PC-3 (cell line): ENCODE measurements at regions not wholly inside any gene's neighbourhood (a gene's known extent, or its start where the extent isn't known, plus 50 kb on each side); places are given as distances from the start of the nearest gene placed in this dataset.

Experiments
- ATAC-seq: fragments of 200-7000 bp; cut with Tn5 transposase; 2 replicates; pipeline ENCODE4 v1.9.1; 2020; ENCODE audit warnings: mild to moderate bottlenecking, moderate library complexity
- BruUV-seq: library from RNA; stranded (reverse); fragments of 400-500 nt; replicated peaks from 2 replicates; lab custom pipeline; 2021; lab: Mats Ljungman, UMichigan
- CTCF ChIA-PET: fragments of 300-600 bp; sonication (Branson Sonifier 250); formaldehyde crosslinking; loops from one replicate; lab custom pipeline; 2022; ENCODE audit warnings: antibody characterized with exemption; lab: Charles Lee
- POLR2A ChIA-PET: fragments of 300-600 bp; sonication (Branson Sonifier 250); formaldehyde crosslinking; loops from one replicate; lab custom pipeline; 2022; ENCODE audit warnings: antibody characterized with exemption; ENCODE audit not compliant: unreplicated experiment; lab: Charles Lee
- DNase-seq: peaks from one replicate; pipeline ENCODE4 v3.0.0-alpha.2; 2015
- H2AFZ ChIP-seq: fragments of 300-600 bp; sonication (generic); 2 replicates; pipeline ENCODE4 v1.6.0; 2016; ENCODE audit warnings: antibody characterized with exemption, low read length
- H3F3A ChIP-seq: fragments of 300-600 bp; sonication (generic); one replicate; pipeline ENCODE4 v1.6.0; 2017; ENCODE audit warnings: antibody characterized with exemption, low read length, control low read depth, mild to moderate bottlenecking; ENCODE audit not compliant: unreplicated experiment
- H3K27ac ChIP-seq: fragments of 300-600 bp; sonication (generic); 2 replicates; pipeline ENCODE4 v1.5.1; 2016; ENCODE audit warnings: mild to moderate bottlenecking, low read length
- H3K27me3 ChIP-seq: fragments of 300-600 bp; sonication (generic); 2 replicates; pipeline ENCODE4 v1.6.1; 2016; ENCODE audit warnings: low read length, mixed read lengths
- H3K36me3 ChIP-seq: fragments of 300-600 bp; sonication (generic); 2 replicates; pipeline ENCODE4 v1.6.1; 2016; ENCODE audit warnings: low read depth, mixed run types, low read length, mixed read lengths
- H3K4me1 ChIP-seq: fragments of 300-600 bp; sonication (generic); 2 replicates; pipeline ENCODE4 v1.5.1; 2016; ENCODE audit warnings: low read length; ENCODE audit not compliant: insufficient read depth
- H3K4me2 ChIP-seq: fragments of 300-600 bp; sonication (generic); 2 replicates; pipeline ENCODE4 v1.6.0; 2016; ENCODE audit warnings: low read length
- H3K4me3 ChIP-seq: fragments of 300-600 bp; sonication (generic); 2 replicates; pipeline ENCODE4 v1.5.1; 2016; ENCODE audit warnings: mild to moderate bottlenecking, low read length, mixed read lengths
- H3K79me2 ChIP-seq: fragments of 300-600 bp; sonication (generic); 2 replicates; pipeline ENCODE4 v1.6.1; 2017; ENCODE audit warnings: low read length, mixed read lengths
- H3K9ac ChIP-seq: fragments of 300-600 bp; sonication (generic); 2 replicates; pipeline ENCODE4 v1.6.0; 2016; ENCODE audit warnings: mild to moderate bottlenecking, low read length
- H3K9me2 ChIP-seq: fragments of 300-600 bp; sonication (generic); replicated peaks from 2 replicates; pipeline ENCODE4 v1.6.1; 2016; ENCODE audit warnings: mixed run types, low read length, mixed read lengths
- H3K9me3 ChIP-seq: fragments of 300-600 bp; sonication (generic); 2 replicates; pipeline ENCODE4 v1.6.1; 2016; ENCODE audit warnings: low read length, mixed read lengths
- H4K20me1 ChIP-seq: fragments of 300-600 bp; sonication (generic); 2 replicates; pipeline ENCODE4 v1.6.1; 2016; ENCODE audit warnings: low read length, mixed read lengths
- EZH2 ChIP-seq: fragments of 300-600 bp; sonication (generic); IDR thresholded peaks from one replicate; pipeline ENCODE4 v1.6.1; 2017; ENCODE audit warnings: antibody characterized with exemption, mild to moderate bottlenecking, low read length; ENCODE audit not compliant: unreplicated experiment
- EZH2phosphoT487 ChIP-seq: fragments of 300-600 bp; sonication (generic); IDR thresholded peaks from 2 replicates; pipeline ENCODE4 v1.6.1; 2018; ENCODE audit warnings: mild to moderate bottlenecking, antibody characterized with exemption, low read length, borderline replicate concordance
- intact Hi-C: fragments of 100-400 bp; cut with micrococcal nuclease; formaldehyde crosslinking; loops from 2 replicates; pipeline ENCODE4 v1.9.0; 2023
- TF ChIP-seq, protein P1 (sequence below): fragments of 300-600 bp; sonication (generic); conservative IDR thresholded peaks from 2 replicates; pipeline ENCODE4 v1.5.1; 2017; ENCODE audit warnings: antibody characterized with exemption, low read depth, mild to moderate bottlenecking, low read length

GRCh38 chr12:89907659-89908058 is 199.0 kb upstream of the ATP2B1 start:
- no peaks in the 10 kb centered on the region for H3K36me3 ChIP-seq
- H3K9ac ChIP-seq = no peak overlapping the region
- no peaks in the 10 kb centered on the region for H3K9me2 ChIP-seq
- no peak overlapping the region for H3K4me2 ChIP-seq
- no peak overlapping the region for H3K4me3 ChIP-seq
- BruUV-seq = no TSS peak
- no peak for DNase-seq
- H3K9me3 ChIP-seq = no peaks in the 10 kb centered on the region
- no peak overlapping the region for H3K27ac ChIP-seq
- H2AFZ ChIP-seq = no peak overlapping the region
- H3F3A ChIP-seq = no peaks in the 10 kb centered on the region
- ChIA-PET POLR2A (no interaction called here), CTCF (no interaction called here)
- no peaks in the 10 kb centered on the region for H3K79me2 ChIP-seq
- no peaks in the 10 kb centered on the region for H3K4me1 ChIP-seq
- no peak for ATAC-seq
- intact Hi-C loops = no loop called here
- TF ChIP-seq EZH2 = no peak
- TF ChIP-seq, protein P1, sequence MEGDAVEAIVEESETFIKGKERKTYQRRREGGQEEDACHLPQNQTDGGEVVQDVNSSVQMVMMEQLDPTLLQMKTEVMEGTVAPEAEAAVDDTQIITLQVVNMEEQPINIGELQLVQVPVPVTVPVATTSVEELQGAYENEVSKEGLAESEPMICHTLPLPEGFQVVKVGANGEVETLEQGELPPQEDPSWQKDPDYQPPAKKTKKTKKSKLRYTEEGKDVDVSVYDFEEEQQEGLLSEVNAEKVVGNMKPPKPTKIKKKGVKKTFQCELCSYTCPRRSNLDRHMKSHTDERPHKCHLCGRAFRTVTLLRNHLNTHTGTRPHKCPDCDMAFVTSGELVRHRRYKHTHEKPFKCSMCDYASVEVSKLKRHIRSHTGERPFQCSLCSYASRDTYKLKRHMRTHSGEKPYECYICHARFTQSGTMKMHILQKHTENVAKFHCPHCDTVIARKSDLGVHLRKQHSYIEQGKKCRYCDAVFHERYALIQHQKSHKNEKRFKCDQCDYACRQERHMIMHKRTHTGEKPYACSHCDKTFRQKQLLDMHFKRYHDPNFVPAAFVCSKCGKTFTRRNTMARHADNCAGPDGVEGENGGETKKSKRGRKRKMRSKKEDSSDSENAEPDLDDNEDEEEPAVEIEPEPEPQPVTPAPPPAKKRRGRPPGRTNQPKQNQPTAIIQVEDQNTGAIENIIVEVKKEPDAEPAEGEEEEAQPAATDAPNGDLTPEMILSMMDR = no peak
- no peak for TF ChIP-seq EZH2phosphoT487
- H4K20me1 ChIP-seq = no peaks in the 10 kb centered on the region
- H3K27me3 ChIP-seq = no peaks in the 10 kb centered on the region

DNA sequence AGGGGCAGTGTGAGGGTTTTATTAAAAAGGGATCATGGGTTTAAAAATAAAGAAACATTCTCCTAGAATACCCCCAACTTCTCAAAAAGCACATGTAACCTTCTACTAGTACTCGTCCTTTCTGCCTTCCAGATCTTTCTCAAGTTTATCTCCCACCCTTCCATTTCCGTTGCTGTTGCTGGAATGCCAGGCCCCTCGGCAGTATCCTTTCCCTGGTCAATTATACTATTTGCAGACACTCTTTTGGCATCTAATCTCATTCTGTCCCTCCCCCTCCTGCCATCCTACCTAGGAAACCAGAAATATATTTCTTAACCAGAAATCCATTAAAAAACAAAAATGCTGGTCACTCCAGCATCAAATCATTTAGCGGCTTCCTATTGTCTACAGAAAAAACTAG is 198.2 kb upstream of the ATP2B1 start:
- Histone ChIP-seq H3K27ac (no peak overlapping the region), H3K4me3 (no peak overlapping the region), H3K79me2 (no peaks in the 10 kb centered on the region), H3F3A (no peaks in the 10 kb centered on the region), H3K36me3 (no peaks in the 10 kb centered on the region), H3K4me1 (no peaks in the 10 kb centered on the region), H2AFZ (no peak overlapping the region), H3K9me3 (no peaks in the 10 kb centered on the region), H4K20me1 (no peaks in the 10 kb centered on the region), H3K27me3 (no peaks in the 10 kb centered on the region), H3K4me2 (no peak overlapping the region), H3K9ac (no peak overlapping the region), H3K9me2 (no peaks in the 10 kb centered on the region)
- DNase-seq (no peak), ATAC-seq (no peak)
- POLR2A ChIA-PET = no interaction called here
- TF ChIP-seq, protein P1 = no peak
- TF ChIP-seq EZH2 (no peak), EZH2phosphoT487 (no peak)
- intact Hi-C loops = no loop called here
- CTCF ChIA-PET = no interaction called here
- BruUV-seq = no TSS peak

DNA sequence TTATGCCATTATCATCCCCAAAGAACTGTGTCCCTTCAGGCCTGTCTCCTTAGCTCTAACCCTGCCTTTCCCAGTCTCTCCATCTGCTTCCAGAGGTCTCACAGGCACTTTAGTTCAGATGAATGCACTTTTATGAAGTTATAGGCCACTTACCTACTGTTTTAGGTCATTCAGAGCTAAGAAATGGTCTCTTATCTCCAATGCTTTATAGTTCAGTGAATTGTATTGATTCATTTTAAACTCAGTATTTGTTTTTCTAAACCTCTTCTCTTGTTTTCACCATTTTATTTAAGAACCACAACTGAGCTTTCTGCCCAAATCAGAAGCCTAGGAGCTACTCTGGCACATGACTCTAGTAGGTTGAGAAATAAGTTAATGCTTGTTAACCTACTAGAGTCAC is 197.5 kb upstream of the ATP2B1 start:
- H3K9ac ChIP-seq = no peak overlapping the region
- intact Hi-C loops = no loop called here
- H3K36me3 ChIP-seq = no peaks in the 10 kb centered on the region
- H3K9me2 ChIP-seq = no peaks in the 10 kb centered on the region
- BruUV-seq = no TSS peak
- ATAC-seq = no peak
- no peak overlapping the region for H3K4me3 ChIP-seq
- ChIA-PET CTCF (no interaction called here), POLR2A (no interaction called here)
- TF ChIP-seq EZH2 = no peak
- TF ChIP-seq EZH2phosphoT487 = no peak
- TF ChIP-seq, protein P1 = no peak
- no peak overlapping the region for H3K27ac ChIP-seq
- H3K79me2 ChIP-seq = no peaks in the 10 kb centered on the region
- no peaks in the 10 kb centered on the region for H3K27me3 ChIP-seq
- no peak overlapping the region for H2AFZ ChIP-seq
- H3F3A ChIP-seq = no peaks in the 10 kb centered on the region
- H3K4me1 ChIP-seq = no peaks in the 10 kb centered on the region
- DNase-seq = no peak
- no peaks in the 10 kb centered on the region for H4K20me1 ChIP-seq
- H3K4me2 ChIP-seq = no peak overlapping the region
- no peaks in the 10 kb centered on the region for H3K9me3 ChIP-seq
